IPS-NIHi11 (cell line): ENCODE measurements at regions not wholly inside any gene's neighbourhood (a gene's known extent, or its start where the extent isn't known, plus 50 kb on each side); places are given as distances from the start of the nearest gene placed in this dataset.

Experiments
- DNase-seq: peaks from one replicate; pipeline ENCODE4 v3.0.0; 2012; ENCODE audit warnings: mixed read lengths, low spot score

GRCh38 chr11:10387206-10388083 is 67.6 kb upstream of the AMPD3 start:
- no peak for DNase-seq

- no peak for DNase-seq
Observed at GRCh38 chr11:10388101-10388500, 67.0 kb upstream of the AMPD3 start.

GRCh38 chr11:10388574-10388973 is 66.5 kb upstream of the AMPD3 start:
- DNase-seq = no peak

GRCh38 chr11:10390375-10390774 is 64.7 kb upstream of the AMPD3 start:
- no peak for DNase-seq

- no peak for DNase-seq
Observed at GRCh38 chr11:10392095-10393079, 62.7 kb upstream of the AMPD3 start.

GRCh38 chr11:10394229-10395101 is 60.6 kb upstream of the AMPD3 start:
- no peak for DNase-seq

GRCh38 chr11:10395166-10395897 is 59.7 kb upstream of the AMPD3 start:
- DNase-seq = no peak

- DNase-seq = no peak
Observed at GRCh38 chr11:10396771-10397170, 58.3 kb upstream of the AMPD3 start.

GRCh38 chr11:10397226-10397987 is 57.7 kb upstream of the AMPD3 start:
- DNase-seq = no peak

GRCh38 chr11:10398525-10398924 is 56.5 kb upstream of the AMPD3 start:
- DNase-seq = no peak

GRCh38 chr11:10400856-10401255 is 54.2 kb upstream of the AMPD3 start:
- no peak for DNase-seq

- DNase-seq = no peak
Observed at GRCh38 chr11:10401256-10401655, 53.8 kb upstream of the AMPD3 start.

GRCh38 chr11:10401696-10402392 is 53.2 kb upstream of the AMPD3 start:
- no peak for DNase-seq
